OCI-LY1 (cell line): ENCODE measurements at regions not wholly inside any gene's neighbourhood (a gene's known extent, or its start where the extent isn't known, plus 50 kb on each side); places are given as distances from the start of the nearest gene placed in this dataset.
"Not testable (repeated sequence)": the region's sequence is repeated elsewhere in the genome, so short reads cannot be mapped to it uniquely, and the experiment has no call there.

ENCODE experiments used
- H2AFZ ChIP-seq: fragments of 200-600 bp; sonication (generic), shearing (Covaris generic); 2 replicates; pipeline ENCODE4 v1.6.0; 2014; ENCODE audit warnings: antibody characterized with exemption, mild to moderate bottlenecking, low read length
- H3F3A ChIP-seq: fragments of 200-600 bp; sonication (generic), shearing (Covaris generic); 2 replicates; pipeline ENCODE4 v1.6.0; 2014; ENCODE audit warnings: mild to moderate bottlenecking, antibody characterized with exemption, low read length, moderate library complexity; ENCODE audit not compliant: insufficient read depth
- H3K27ac ChIP-seq: fragments of 200-600 bp; sonication (generic); 2 replicates; pipeline ENCODE4 v1.5.1; 2014; ENCODE audit warnings: low read length, mixed run types, mild to moderate bottlenecking, low read depth; ENCODE audit not compliant: poor library complexity, severe bottlenecking
- H3K27me3 ChIP-seq: fragments of 200-600 bp; sonication (generic); 2 replicates; pipeline ENCODE4 v1.6.0; 2014; ENCODE audit warnings: antibody characterized with exemption, mild to moderate bottlenecking, low read length, moderate library complexity; ENCODE audit not compliant: insufficient read depth
- H3K36me3 ChIP-seq: fragments of 200-600 bp; sonication (generic); 2 replicates; pipeline ENCODE4 v1.6.1; 2014; ENCODE audit warnings: mild to moderate bottlenecking, antibody characterized with exemption, low read length, moderate library complexity, mixed read lengths; ENCODE audit not compliant: insufficient read depth
- H3K4me1 ChIP-seq: fragments of 200-600 bp; sonication (generic); 2 replicates; pipeline ENCODE4 v1.5.1; 2014; ENCODE audit warnings: mild to moderate bottlenecking, low read length, moderate library complexity; ENCODE audit not compliant: insufficient read depth, severe bottlenecking
- H3K4me2 ChIP-seq: fragments of 200-600 bp; sonication (generic), shearing (Covaris generic); 2 replicates; pipeline ENCODE4 v1.6.1; 2014; ENCODE audit warnings: low read length
- H3K4me3 ChIP-seq: fragments of 200-600 bp; sonication (generic); 2 replicates; pipeline ENCODE4 v1.5.1; 2014; ENCODE audit warnings: low read length, low read depth, mild to moderate bottlenecking, mixed read lengths; ENCODE audit not compliant: poor library complexity, severe bottlenecking
- H3K79me2 ChIP-seq: fragments of 200-600 bp; shearing (Covaris generic); 2 replicates; pipeline ENCODE4 v1.6.1; 2016; ENCODE audit warnings: mixed run types, low read length, mixed read lengths; ENCODE audit not compliant: insufficient read depth
- H3K9ac ChIP-seq: fragments of 200-600 bp; sonication (generic), shearing (Covaris generic); 2 replicates; pipeline ENCODE4 v1.6.1; 2014; ENCODE audit warnings: mild to moderate bottlenecking, low read length, mixed read lengths
- H3K9me2 ChIP-seq: fragments of 200-600 bp; sonication (generic), shearing (Covaris generic); 2 replicates; pipeline ENCODE4 v1.6.1; 2014; ENCODE audit warnings: low read depth, mild to moderate bottlenecking, low read length, mixed read lengths
- H3K9me3 ChIP-seq: fragments of 200-600 bp; shearing (Covaris generic); 2 replicates; pipeline ENCODE4 v1.6.1; 2014; ENCODE audit warnings: low read length, mixed read lengths
- H4K20me1 ChIP-seq: fragments of 200-600 bp; sonication (generic), shearing (Covaris generic); 2 replicates; pipeline ENCODE4 v1.6.0; 2016; ENCODE audit warnings: mild to moderate bottlenecking, low read length; ENCODE audit not compliant: insufficient read depth
- CTCF ChIP-seq: fragments of 200-600 bp; sonication (generic), shearing (Covaris generic); IDR thresholded peaks from 2 replicates; pipeline ENCODE4 v1.5.1; 2017; ENCODE audit warnings: mild to moderate bottlenecking, antibody characterized with exemption, low read length, moderate library complexity, mixed read lengths
- EZH2 ChIP-seq: fragments of 200-600 bp; sonication (generic), shearing (Covaris generic); IDR thresholded peaks from 2 replicates; pipeline ENCODE4 v1.8.0; 2017; ENCODE audit warnings: borderline replicate concordance, mixed run types, mild to moderate bottlenecking, antibody characterized with exemption, low read length, moderate library complexity, mixed read lengths

GRCh38 chr3:5606884-5607472 is 419.5 kb downstream of the EDEM1 start:
- H3K79me2 ChIP-seq, result no peaks in the 10 kb centered on the region
- H3F3A ChIP-seq, result no peaks in the 10 kb centered on the region
- no peaks in the 10 kb centered on the region for H4K20me1 ChIP-seq
- H3K27me3 ChIP-seq, result no peaks in the 10 kb centered on the region
- no peaks in the 10 kb centered on the region for H3K9me2 ChIP-seq
- no peak overlapping the region for H3K27ac ChIP-seq
- H3K9ac ChIP-seq, result no peak overlapping the region
- no peak overlapping the region for H3K4me2 ChIP-seq
- no peaks in the 10 kb centered on the region for H3K36me3 ChIP-seq
- no peak overlapping the region for H2AFZ ChIP-seq
- H3K4me3 ChIP-seq, result no peak overlapping the region
- H3K4me1 ChIP-seq, result no peaks in the 10 kb centered on the region
- no peaks in the 10 kb centered on the region for H3K9me3 ChIP-seq
- no peak for TF ChIP-seq CTCF
- no peak for TF ChIP-seq EZH2

GRCh38 chr3:5607581-5607980 is 420.1 kb downstream of the EDEM1 start:
- no peaks in the 10 kb centered on the region for H4K20me1 ChIP-seq
- H3K9me3 ChIP-seq, result no peaks in the 10 kb centered on the region
- H3K4me3 ChIP-seq, result no peak overlapping the region
- H3K4me2 ChIP-seq, result no peak overlapping the region
- no peak overlapping the region for H3K27ac ChIP-seq
- no peaks in the 10 kb centered on the region for H3K9me2 ChIP-seq
- H3K4me1 ChIP-seq, result no peaks in the 10 kb centered on the region
- no peaks in the 10 kb centered on the region for H3K79me2 ChIP-seq
- H3K27me3 ChIP-seq, result no peaks in the 10 kb centered on the region
- H3K9ac ChIP-seq, result no peak overlapping the region
- no peak for TF ChIP-seq EZH2
- TF ChIP-seq CTCF, result no peak
- H3K36me3 ChIP-seq, result no peaks in the 10 kb centered on the region
- H3F3A ChIP-seq, result no peaks in the 10 kb centered on the region
- H2AFZ ChIP-seq, result no peak overlapping the region

DNA sequence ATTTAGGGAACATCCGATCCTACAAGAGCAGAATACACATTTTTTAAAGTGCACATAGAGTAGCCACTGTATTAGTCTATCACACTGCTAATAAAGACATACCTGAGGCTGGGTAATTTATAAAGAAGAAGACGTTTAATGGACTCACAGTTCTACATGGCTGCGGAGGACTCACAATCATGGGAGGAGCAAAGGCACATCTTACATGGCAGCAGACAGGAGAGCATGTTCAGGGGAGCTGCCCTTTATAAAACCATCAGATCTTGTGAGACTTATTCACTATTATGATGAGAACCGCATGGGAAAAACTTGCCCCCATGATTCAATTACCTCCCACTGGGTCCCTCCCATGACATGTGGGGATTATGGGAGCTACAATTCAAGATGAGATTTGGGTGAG is 421.5 kb downstream of the EDEM1 start:
- not testable (repeated sequence) for H3K36me3 ChIP-seq, H3K9me2 ChIP-seq, H3K9ac ChIP-seq, H4K20me1 ChIP-seq, H3K4me3 ChIP-seq, H3F3A ChIP-seq, H2AFZ ChIP-seq, H3K4me2 ChIP-seq, H3K9me3 ChIP-seq, H3K4me1 ChIP-seq, H3K27me3 ChIP-seq, H3K79me2 ChIP-seq, H3K27ac ChIP-seq

DNA sequence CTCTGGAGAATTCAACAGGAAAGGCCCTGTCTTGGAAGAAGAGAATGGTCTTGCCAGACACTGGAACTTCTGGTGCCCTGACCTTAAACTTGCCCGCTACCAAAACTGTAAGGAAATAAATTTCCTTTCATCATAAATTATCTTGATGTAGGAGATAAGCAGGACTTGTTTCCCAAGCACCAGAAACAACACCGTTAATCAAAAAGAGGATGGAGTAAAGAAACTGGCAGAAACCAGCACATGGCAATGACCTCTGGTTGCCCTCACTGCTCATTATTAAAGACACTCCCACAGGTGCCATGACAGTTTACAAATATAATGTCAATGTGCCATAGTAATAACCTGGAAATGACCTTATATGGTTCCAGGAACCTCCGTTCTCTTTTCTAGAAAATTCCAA is 426.1 kb downstream of the EDEM1 start:
- Histone ChIP-seq H3K9me2 (no peaks in the 10 kb centered on the region), H2AFZ (no peak overlapping the region), H3K9me3 (no peaks in the 10 kb centered on the region), H4K20me1 (no peaks in the 10 kb centered on the region), H3K36me3 (no peaks in the 10 kb centered on the region), H3K9ac (no peak overlapping the region), H3K4me3 (no peak overlapping the region), H3K27me3 (no peaks in the 10 kb centered on the region), H3K4me1 (no peaks in the 10 kb centered on the region), H3F3A (no peaks in the 10 kb centered on the region), H3K79me2 (no peaks in the 10 kb centered on the region), H3K4me2 (no peak overlapping the region), H3K27ac (no peak overlapping the region)
- TF ChIP-seq CTCF (no peak), EZH2 (no peak)
